ENCODE measurements at regions not wholly inside any gene's neighbourhood (a gene's known extent, or its start where the extent isn't known, plus 50 kb on each side); places are given as distances from the start of the nearest gene placed in this dataset.

- intact Hi-C loops (cut with micrococcal nuclease) = no loop called here
- DNase-seq = no peak
- no peak for ATAC-seq
Observed at GRCh38 chr4:187010052-187010451, 286.4 kb upstream of the FAT1 start.

DNA sequence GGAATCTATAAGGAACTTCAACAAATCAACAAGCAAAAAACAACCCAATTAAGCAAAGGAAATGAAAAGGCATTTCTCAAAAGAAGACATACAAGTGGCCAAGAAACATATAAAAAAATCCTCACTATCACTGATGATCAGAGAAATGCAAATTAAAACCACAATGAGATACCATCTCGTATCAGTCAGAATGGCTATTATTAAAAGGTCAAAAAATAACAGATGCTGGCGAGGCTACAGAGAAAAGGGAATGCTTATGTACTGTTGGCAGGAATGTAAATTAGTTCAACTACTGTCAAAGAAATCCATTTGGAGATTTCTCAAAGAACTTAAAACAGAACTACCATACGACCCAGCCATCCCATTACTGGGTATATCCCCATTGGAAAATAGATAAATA, 292.4 kb upstream of the FAT1 start:
- intact Hi-C loops (cut with micrococcal nuclease) = no loop called here
- DNase-seq (no peak), ATAC-seq (no peak)

DNA sequence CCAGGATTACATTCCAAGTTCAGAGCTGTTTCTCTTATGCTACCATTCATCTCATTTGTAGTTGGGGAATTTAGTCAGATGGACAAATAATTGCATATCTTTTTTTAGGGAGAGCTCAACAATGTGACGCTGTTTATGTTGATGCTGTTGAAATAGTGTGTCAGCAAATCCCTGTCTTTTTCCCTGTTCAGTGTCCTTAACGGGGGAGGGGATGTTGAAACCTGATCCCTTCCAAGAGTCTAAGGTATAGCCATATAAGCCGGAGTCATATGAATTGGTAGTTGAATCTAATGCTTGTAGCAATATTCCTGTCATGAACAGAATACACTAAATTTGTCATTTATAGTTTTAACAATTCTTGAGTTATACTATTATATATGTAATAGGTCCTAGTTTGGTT, 293.5 kb upstream of the FAT1 start:
- ATAC-seq = no peak
- intact Hi-C loops (cut with micrococcal nuclease) = no loop called here

GRCh38 chr4:187019896-187020295, 296.2 kb upstream of the FAT1 start:
- DNase-seq (no peak), ATAC-seq (no peak)
- intact Hi-C loops (cut with micrococcal nuclease) = no loop called here

More for the DNA sequence above, 293.5 kb upstream of the FAT1 start:
- no peak for DNase-seq

- no peak for DNase-seq
- no peak for ATAC-seq
- intact Hi-C loops (cut with micrococcal nuclease) = no loop called here
Observed at GRCh38 chr4:187020676-187021075, 297.0 kb upstream of the FAT1 start.

GRCh38 chr4:187021436-187022205, 298.0 kb upstream of the FAT1 start:
- ATAC-seq (no peak), DNase-seq (no peak)
- intact Hi-C loops (cut with micrococcal nuclease) = no loop called here

GRCh38 chr4:187027272-187027671, 303.6 kb upstream of the FAT1 start:
- no peak for DNase-seq
- ATAC-seq = no peak
- intact Hi-C loops (cut with micrococcal nuclease) = no loop called here

DNA sequence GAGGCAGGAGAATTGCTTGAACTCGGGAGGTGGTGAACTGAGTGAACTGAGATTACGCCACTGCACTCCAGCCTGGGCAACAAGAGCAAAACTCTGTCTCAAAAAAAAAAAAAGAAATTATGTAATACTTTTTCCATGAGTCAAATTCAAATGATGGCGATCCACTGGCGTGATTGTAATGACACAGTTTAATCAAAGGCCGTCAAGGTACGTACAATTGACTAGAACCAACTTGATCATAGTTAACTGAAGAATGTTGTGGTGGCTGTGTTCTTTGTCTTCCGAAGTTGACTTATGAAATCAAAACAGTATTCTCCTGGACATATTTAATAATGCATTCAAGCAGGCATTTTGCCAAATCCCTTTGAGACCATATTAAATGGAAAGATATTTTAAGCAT, 318.6 kb upstream of the FAT1 start:
- ATAC-seq = no peak
- intact Hi-C loops (cut with micrococcal nuclease) = no loop called here
- DNase-seq = no peak

DNA sequence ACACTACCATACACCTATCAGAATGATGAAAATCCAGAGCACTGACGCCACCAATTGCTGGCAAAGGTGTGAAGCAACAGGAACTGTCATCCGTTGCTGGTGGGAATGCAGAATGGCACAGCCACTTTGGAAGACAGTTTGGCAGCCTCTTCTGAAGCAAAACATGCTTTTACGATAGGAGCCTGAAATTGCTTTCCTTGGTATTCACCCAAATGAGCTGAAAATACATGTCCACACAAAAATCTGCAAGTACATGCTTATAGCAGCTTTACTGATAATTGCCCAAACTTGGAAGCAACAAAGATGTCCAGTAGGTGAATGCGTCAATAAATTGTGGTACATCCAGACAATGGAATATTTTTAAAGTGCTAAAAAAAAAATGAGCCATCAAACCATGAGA, 322.8 kb upstream of the FAT1 start:
- ATAC-seq = no peak
- intact Hi-C loops (cut with micrococcal nuclease) = no loop called here
- DNase-seq = no peak

- DNase-seq = no peak
- no peak for ATAC-seq
- intact Hi-C loops (cut with micrococcal nuclease) = no loop called here
Observed at GRCh38 chr4:187059021-187059420, 335.4 kb upstream of the FAT1 start.

- intact Hi-C loops (cut with micrococcal nuclease) = no loop called here
- ATAC-seq (no peak), DNase-seq (no peak)
Observed at GRCh38 chr4:187059895-187060294, 336.2 kb upstream of the FAT1 start.

- ATAC-seq (no peak), DNase-seq (no peak)
- intact Hi-C loops (cut with micrococcal nuclease) = no loop called here
Observed at GRCh38 chr4:187060551-187060950, 336.9 kb upstream of the FAT1 start.

DNA sequence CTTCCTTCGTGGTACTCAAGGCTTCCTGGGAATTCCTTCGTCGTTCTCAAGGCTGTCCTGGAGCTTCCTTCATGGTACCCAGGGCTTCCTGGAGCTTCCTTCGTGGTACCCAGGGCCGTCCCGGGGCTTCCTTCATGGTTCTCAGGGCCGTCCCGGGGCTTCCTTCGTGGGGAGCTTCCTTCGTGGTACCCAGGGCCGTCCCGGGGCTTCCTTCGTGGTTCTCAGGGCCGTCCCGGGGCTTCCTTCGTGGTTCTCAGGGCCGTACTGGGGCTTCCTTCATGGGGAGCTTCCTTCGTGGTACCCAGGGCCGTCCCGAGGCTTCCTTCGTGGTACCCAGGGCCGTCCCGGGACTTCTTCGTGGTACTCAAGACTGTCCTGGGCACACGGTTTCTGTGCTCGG, 339.6 kb upstream of the FAT1 start:
- DNase-seq (no peak), ATAC-seq (no peak)
- intact Hi-C loops (cut with micrococcal nuclease) = no loop called here

DNA sequence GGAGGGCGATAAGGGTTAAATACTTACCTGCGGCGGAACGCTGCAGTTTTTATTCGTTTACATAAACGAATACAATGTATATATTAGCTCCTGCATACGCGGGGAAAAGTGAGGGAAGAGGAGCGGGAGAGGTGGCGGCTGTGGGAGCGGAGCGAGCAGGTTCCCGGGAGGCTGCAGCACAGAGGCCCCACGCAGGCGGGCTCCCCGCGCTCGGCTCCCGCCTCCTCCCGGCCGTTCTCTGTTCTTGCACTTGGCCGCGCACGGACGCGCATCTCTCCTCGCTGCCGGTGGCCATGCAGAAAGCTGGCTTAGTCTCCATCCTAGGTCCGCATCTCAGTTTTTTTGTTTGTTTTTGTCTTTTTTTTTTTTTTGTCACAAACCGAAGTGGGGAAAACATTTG, 340.4 kb upstream of the FAT1 start:
- DNase-seq (no peak), ATAC-seq (no peak)
- intact Hi-C loops (cut with micrococcal nuclease) = no loop called here

DNA sequence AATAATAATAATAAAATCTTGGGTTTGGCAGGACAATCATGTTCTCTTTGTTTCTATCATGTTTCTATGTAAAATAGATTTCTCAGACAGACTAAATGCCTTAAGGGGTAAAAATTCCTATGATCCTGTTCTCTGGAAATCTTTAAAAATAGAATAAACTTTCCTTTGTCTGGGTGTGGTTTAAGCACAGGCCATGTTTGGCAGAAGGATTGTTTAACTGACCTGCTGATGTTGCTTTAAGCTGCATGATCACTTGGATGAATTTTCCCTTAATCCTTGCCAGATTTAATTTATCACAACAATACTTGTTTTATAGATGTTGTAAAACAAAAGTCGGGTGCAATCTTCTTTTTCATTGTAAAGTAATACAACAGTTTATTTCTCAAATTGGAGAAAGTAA, 341.7 kb upstream of the FAT1 start:
- DNase-seq = no peak
- no peak for ATAC-seq
- intact Hi-C loops (cut with micrococcal nuclease) = no loop called here

DNA sequence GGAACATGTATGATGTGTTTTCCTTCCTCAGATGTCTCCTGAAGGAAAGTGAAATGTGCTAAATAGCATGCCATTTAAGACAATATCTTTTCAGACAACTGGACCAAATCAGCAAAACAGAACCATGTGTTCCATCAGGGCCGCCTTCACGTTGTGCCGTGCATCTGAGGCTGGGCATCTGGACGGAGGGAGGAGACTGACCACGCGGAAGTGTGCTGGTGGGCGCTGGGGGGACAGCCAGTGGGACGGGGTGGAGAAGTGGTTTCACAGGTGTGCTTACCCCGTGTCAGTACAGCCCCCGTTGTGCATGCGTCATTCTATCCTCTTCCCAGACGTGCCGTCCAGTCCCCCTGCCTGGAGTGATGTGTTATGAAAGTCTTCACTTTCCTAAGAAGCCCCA, 342.1 kb upstream of the FAT1 start:
- intact Hi-C loops (cut with micrococcal nuclease) = no loop called here
- DNase-seq = no peak
- no peak for ATAC-seq

- DNase-seq (no peak), ATAC-seq (no peak)
- intact Hi-C loops (cut with micrococcal nuclease) = no loop called here
Observed at GRCh38 chr4:187069398-187069797, 345.7 kb upstream of the FAT1 start.

DNA sequence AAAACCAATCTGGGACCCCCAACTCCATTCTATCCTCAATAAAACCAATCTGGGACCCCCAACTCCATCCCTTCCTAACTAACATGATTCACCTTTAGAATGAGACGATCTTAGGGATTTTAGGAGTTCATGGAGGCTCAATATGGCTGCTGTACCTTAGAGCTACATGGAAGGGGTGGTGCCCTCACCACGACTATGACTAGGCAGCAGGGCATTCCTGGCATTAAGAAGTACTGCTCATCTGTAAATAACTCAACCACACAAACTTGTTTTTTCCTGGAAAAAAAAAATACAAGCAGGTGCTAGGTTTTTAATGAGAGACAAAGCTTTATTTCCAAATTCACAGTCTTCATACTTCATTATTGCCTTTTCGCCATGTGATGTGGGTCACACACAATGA, 346.5 kb upstream of the FAT1 start:
- intact Hi-C loops (cut with micrococcal nuclease) = no loop called here
- DNase-seq = no peak
- ATAC-seq = no peak

DNA sequence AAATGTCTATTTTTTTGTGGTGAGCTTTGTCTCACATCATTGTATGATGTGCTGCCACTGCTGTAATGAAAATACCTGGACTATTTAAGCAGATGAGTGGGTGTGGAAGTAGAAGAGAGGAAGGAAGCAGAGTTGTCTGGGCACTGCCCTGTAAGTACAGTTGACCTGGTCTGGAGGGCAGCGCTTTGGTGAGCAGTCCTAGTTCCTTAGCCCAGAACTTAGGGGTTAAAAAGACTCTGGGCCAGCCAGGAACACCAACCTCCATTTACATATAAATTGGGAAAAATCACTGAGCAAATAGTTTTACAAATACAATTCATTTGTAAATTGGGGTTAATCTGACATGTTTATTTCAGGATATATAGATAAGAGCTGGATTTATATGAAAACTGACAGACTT, 347.1 kb upstream of the FAT1 start:
- no peak for ATAC-seq
- intact Hi-C loops (cut with micrococcal nuclease) = no loop called here

GRCh38 chr4:187071946-187072600, 348.4 kb upstream of the FAT1 start:
- ATAC-seq (no peak), DNase-seq (no peak)
- intact Hi-C loops (cut with micrococcal nuclease) = no loop called here

More for the DNA sequence above, 347.1 kb upstream of the FAT1 start:
- no peak for DNase-seq

- intact Hi-C loops (cut with micrococcal nuclease) = no loop called here
- DNase-seq (no peak), ATAC-seq (no peak)
Observed at GRCh38 chr4:187073820-187074219, 350.2 kb upstream of the FAT1 start.
